NCI-H460 (cell line): ENCODE measurements at regions not wholly inside any gene's neighbourhood (a gene's known extent, or its start where the extent isn't known, plus 50 kb on each side); places are given as distances from the start of the nearest gene placed in this dataset.
A peak's percentile ranks its signal among the peaks of the same experiment; 100 is the strongest.
"Not testable (repeated sequence)": the region's sequence is repeated elsewhere in the genome, so short reads cannot be mapped to it uniquely, and the experiment has no call there.

ENCODE experiments used
- DNase-seq: peaks from one replicate; pipeline ENCODE4 v3.0.0-alpha.2; 2016; ENCODE audit warnings: low read depth; ENCODE audit errors: extremely low read depth

GRCh38 chr12:83666690-83667089 lies 980.0 kb downstream of the TMTC2 start:
- no peak for DNase-seq

GRCh38 chr12:83665634-83666218 lies 979.0 kb downstream of the TMTC2 start:
- DNase-seq = no peak

- DNase-seq = no peak
Measured at GRCh38 chr12:83664650-83665049, 977.9 kb downstream of the TMTC2 start.

- DNase-seq = no peak
Measured at GRCh38 chr12:83660727-83661358, 974.1 kb downstream of the TMTC2 start.

GRCh38 chr12:83659321-83659720 lies 972.6 kb downstream of the TMTC2 start:
- no peak for DNase-seq

GRCh38 chr12:83656004-83656403 lies 969.3 kb downstream of the TMTC2 start:
- DNase-seq = no peak

- DNase-seq = no peak
Measured at GRCh38 chr12:83642205-83642604, 955.5 kb downstream of the TMTC2 start.

- DNase-seq = no peak
Measured at GRCh38 chr12:83641789-83642188, 955.1 kb downstream of the TMTC2 start.

GRCh38 chr12:83634726-83635267 lies 948.1 kb downstream of the TMTC2 start:
- DNase-seq = no peak

GRCh38 chr12:83630526-83630925 lies 943.8 kb downstream of the TMTC2 start:
- no peak for DNase-seq

- no peak for DNase-seq
Measured at GRCh38 chr12:83629931-83630330, 943.2 kb downstream of the TMTC2 start.

- DNase-seq = no peak
Measured at GRCh38 chr12:83622205-83622604, 935.5 kb downstream of the TMTC2 start.

GRCh38 chr12:83619973-83620372 lies 933.3 kb downstream of the TMTC2 start:
- no peak for DNase-seq

- no peak for DNase-seq
Measured at GRCh38 chr12:83615152-83615551, 928.4 kb downstream of the TMTC2 start.

GRCh38 chr12:83613586-83614110 lies 926.9 kb downstream of the TMTC2 start:
- DNase-seq = no peak

- DNase-seq = no peak
Measured at GRCh38 chr12:83603106-83603505, 916.4 kb downstream of the TMTC2 start.

GRCh38 chr12:83575326-83575725 lies 888.6 kb downstream of the TMTC2 start:
- no peak for DNase-seq

- no peak for DNase-seq
Measured at GRCh38 chr12:83574142-83574541, 887.4 kb downstream of the TMTC2 start.

- peak; percentile 73 for DNase-seq
Measured at GRCh38 chr12:83573671-83574070, 887.0 kb downstream of the TMTC2 start.

GRCh38 chr12:83559650-83560049 lies 872.9 kb downstream of the TMTC2 start:
- DNase-seq = no peak

GRCh38 chr12:83556040-83556439 lies 869.3 kb downstream of the TMTC2 start:
- DNase-seq = not testable (repeated sequence)

GRCh38 chr12:83541446-83541845 lies 854.7 kb downstream of the TMTC2 start:
- DNase-seq = no peak
